Neuron (in vitro differentiated cells): ENCODE measurements at regions not wholly inside any gene's neighbourhood (a gene's known extent, or its start where the extent isn't known, plus 50 kb on each side); places are given as distances from the start of the nearest gene placed in this dataset.

Experiments used
- H2AFZ ChIP-seq: one replicate; pipeline ENCODE4 v1.6.1; 2013; ENCODE audit warnings: low read depth, mild to moderate bottlenecking, inconsistent platforms, low read length, moderate library complexity
- H3K27me3 ChIP-seq: one replicate; pipeline ENCODE4 v1.6.1; 2013; ENCODE audit warnings: low read length; ENCODE audit not compliant: insufficient read depth
- H3K36me3 ChIP-seq: one replicate; pipeline ENCODE4 v1.6.1; 2013; ENCODE audit warnings: low read length; ENCODE audit not compliant: insufficient read depth
- H3K4me1 ChIP-seq: one replicate; pipeline ENCODE4 v1.6.1; 2013; ENCODE audit warnings: low read length; ENCODE audit not compliant: insufficient read depth
- H3K4me3 ChIP-seq: 2 replicates; pipeline ENCODE4 v1.5.1; 2013; ENCODE audit warnings: mild to moderate bottlenecking, low read length, moderate library complexity
- H3K9me3 ChIP-seq: one replicate; pipeline ENCODE4 v1.6.1; 2013; ENCODE audit warnings: low read length

DNA sequence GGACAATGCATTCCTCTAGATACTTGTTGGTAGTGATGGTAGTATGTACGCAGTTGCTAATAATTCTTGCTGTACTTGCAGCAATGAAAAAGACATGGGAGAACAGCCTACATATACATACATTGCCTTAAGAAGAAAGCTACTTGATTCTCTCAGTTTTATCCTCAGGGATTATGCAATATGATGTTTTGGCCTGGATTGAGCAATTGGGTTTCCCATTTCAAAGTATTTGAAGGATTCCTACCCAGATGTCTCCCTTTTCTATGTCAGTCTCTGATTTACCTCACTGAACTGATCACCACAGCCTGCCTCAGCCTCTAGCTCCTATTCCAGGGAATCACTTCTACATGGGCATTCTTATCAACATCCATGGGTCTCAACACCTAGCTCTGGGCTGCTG, 210.1 kb upstream of the CDH10 start:
- Histone ChIP-seq H3K4me3 (no peak overlapping the region), H3K9me3 (no peaks in the 10 kb centered on the region), H3K4me1 (peaks cover 17% of the 10 kb centered on the region), H2AFZ (no peak overlapping the region), H3K36me3 (no peaks in the 10 kb centered on the region), H3K27me3 (no peaks in the 10 kb centered on the region)

GRCh38 chr5:24854350-24854749, 209.6 kb upstream of the CDH10 start:
- no peaks in the 10 kb centered on the region for H3K9me3 ChIP-seq

DNA sequence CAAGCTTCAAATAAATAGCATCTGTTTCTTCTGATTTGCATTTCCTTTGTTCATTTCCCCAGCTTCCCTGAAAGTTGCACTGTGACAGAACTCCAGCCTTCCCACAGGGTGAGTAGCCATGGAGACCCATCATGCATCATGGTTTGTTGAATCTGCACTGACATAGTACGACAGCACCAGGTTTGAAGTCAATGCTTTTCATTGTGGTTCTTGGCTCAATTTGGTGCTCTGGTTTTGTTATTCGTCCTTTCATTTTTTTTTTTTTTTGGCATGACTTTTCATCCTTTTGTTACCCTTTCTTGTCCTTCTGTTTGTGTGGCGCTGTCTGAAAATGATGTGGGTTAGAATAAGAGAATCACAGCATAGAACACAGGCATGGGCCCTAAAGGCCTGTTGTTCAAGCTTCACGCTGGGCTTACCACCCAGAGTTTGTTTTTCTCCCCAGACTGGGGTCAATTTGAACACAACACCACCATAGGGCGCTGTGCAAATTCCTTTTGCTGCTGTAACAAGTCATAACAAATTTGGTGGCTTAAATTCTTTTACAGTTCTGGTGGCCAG, 206.2 kb upstream of the CDH10 start:
- no peaks in the 10 kb centered on the region for H3K9me3 ChIP-seq
- no peaks in the 10 kb centered on the region for H3K27me3 ChIP-seq
- no peaks in the 10 kb centered on the region for H3K36me3 ChIP-seq

More at GRCh38 chr5:24854350-24854749, 209.6 kb upstream of the CDH10 start:
- Histone ChIP-seq H3K27me3 (no peaks in the 10 kb centered on the region), H3K4me3 (no peak overlapping the region), H3K36me3 (no peaks in the 10 kb centered on the region), H3K4me1 (peaks cover 17% of the 10 kb centered on the region), H2AFZ (no peak overlapping the region)

GRCh38 chr5:24849210-24849609, 204.4 kb upstream of the CDH10 start:
- Histone ChIP-seq H3K9me3 (no peaks in the 10 kb centered on the region), H3K4me1 (peaks cover 19% of the 10 kb centered on the region), H2AFZ (no peak overlapping the region), H3K36me3 (no peaks in the 10 kb centered on the region), H3K4me3 (no peak overlapping the region), H3K27me3 (no peaks in the 10 kb centered on the region)

More for the DNA sequence above, 206.2 kb upstream of the CDH10 start:
- H3K4me3 ChIP-seq = no peak overlapping the region
- peaks cover 19% of the 10 kb centered on the region for H3K4me1 ChIP-seq
- peak overlapping the region; percentile 31 for H2AFZ ChIP-seq

DNA sequence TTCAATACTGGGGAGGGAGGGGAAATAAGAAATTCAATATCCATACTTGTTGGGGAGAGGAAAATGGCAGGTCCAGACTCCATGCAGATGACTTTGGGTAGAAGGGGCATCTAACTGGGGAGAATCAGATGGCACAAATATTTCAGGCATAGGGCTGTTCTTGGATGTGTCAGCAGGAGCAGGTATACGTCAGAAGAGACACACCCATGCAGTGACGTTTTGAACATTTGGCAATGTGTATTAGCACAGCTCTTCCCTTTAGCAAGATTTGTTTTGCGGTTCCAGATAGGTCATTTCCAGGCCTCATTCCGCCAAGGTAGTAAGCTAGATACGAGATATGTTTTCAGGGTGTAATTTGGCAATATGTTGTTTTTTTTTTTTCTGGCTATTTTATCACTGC, 187.2 kb upstream of the CDH10 start:
- no peak overlapping the region for H3K4me3 ChIP-seq
- H3K9me3 ChIP-seq = no peaks in the 10 kb centered on the region
- H3K27me3 ChIP-seq = no peaks in the 10 kb centered on the region
- no peaks in the 10 kb centered on the region for H3K36me3 ChIP-seq
- no peak overlapping the region for H2AFZ ChIP-seq
- H3K4me1 ChIP-seq = peaks cover 4% of the 10 kb centered on the region

GRCh38 chr5:24823625-24824024, 178.8 kb upstream of the CDH10 start:
- Histone ChIP-seq H3K9me3 (no peaks in the 10 kb centered on the region), H3K4me1 (no peaks in the 10 kb centered on the region), H3K27me3 (no peaks in the 10 kb centered on the region), H3K36me3 (no peaks in the 10 kb centered on the region), H2AFZ (no peak overlapping the region), H3K4me3 (no peak overlapping the region)

DNA sequence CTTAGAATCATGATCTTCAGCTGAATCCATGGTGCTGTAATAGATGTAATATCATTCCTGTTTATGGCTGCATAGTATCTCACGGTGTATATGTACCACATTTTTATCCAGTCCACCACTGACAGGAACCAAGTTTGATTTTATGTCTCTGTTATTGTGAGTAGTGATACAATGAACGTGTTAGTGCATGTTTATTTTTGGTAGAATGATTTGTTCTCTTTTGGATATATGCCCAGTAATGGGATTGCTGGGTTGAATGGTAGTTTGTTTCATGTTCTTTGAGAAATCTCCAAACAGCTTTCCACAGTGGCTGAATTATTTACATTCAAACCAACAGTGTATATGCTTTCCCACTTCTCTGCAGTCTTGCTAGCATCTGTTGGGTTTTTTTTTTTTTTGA, 175.1 kb upstream of the CDH10 start:
- Histone ChIP-seq H2AFZ (no peak overlapping the region), H3K36me3 (no peaks in the 10 kb centered on the region)

DNA sequence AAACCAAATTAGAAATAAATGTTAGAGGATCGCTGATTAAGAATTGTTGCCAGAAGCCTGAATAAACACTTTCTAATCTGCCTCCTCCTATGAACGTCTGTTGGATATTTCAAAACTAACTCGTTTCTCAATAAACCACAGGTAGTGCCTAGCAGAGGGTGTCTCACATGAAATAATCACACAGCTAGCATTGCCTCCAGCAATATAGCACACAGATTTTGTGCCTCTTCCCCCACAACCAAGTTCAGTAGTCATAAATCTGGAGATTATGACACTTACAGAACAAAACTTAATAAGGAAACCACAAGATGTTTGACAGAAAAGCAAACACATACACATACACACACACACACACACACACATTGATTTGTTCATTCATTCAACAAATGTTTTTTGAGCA, 173.2 kb upstream of the CDH10 start:
- H3K27me3 ChIP-seq = no peaks in the 10 kb centered on the region
- no peaks in the 10 kb centered on the region for H3K36me3 ChIP-seq
- no peak overlapping the region for H3K4me3 ChIP-seq
- no peaks in the 10 kb centered on the region for H3K4me1 ChIP-seq
- H2AFZ ChIP-seq = no peak overlapping the region
- no peaks in the 10 kb centered on the region for H3K9me3 ChIP-seq

More for the DNA sequence above, 175.1 kb upstream of the CDH10 start:
- H3K9me3 ChIP-seq = no peaks in the 10 kb centered on the region
- no peaks in the 10 kb centered on the region for H3K27me3 ChIP-seq
- no peak overlapping the region for H3K4me3 ChIP-seq
- H3K4me1 ChIP-seq = no peaks in the 10 kb centered on the region

DNA sequence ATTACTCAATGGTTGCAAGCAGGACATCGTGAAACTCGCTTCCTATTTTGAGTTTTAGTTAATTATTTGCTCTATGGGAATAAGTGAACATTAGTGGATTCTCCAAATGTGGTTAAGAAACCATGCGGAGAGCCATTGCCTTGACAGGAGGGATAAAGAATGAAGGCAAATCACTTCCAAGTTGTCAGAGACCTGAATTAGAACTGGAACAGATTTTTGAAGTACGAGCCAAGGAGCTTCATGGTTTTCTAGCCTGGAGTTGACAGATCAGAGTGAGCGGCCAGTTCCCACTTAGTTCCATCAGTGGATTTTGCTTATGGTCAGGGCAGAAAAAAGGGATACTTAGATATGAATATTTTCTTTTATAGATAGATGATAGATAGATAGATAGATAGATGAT, 171.4 kb upstream of the CDH10 start:
- Histone ChIP-seq H2AFZ (no peak overlapping the region), H3K36me3 (no peaks in the 10 kb centered on the region), H3K4me1 (no peaks in the 10 kb centered on the region), H3K4me3 (no peak overlapping the region), H3K9me3 (no peaks in the 10 kb centered on the region), H3K27me3 (no peaks in the 10 kb centered on the region)

GRCh38 chr5:24805230-24805629, 160.5 kb upstream of the CDH10 start:
- Histone ChIP-seq H3K9me3 (no peaks in the 10 kb centered on the region), H3K4me3 (no peak overlapping the region), H3K4me1 (peaks cover 5% of the 10 kb centered on the region), H3K36me3 (no peaks in the 10 kb centered on the region), H3K27me3 (no peaks in the 10 kb centered on the region), H2AFZ (no peak overlapping the region)

GRCh38 chr5:24804221-24804681, 159.5 kb upstream of the CDH10 start:
- H3K9me3 ChIP-seq = no peaks in the 10 kb centered on the region
- H3K27me3 ChIP-seq = no peaks in the 10 kb centered on the region
- H3K36me3 ChIP-seq = no peaks in the 10 kb centered on the region
- H3K4me3 ChIP-seq = no peak overlapping the region
- no peak overlapping the region for H2AFZ ChIP-seq
- H3K4me1 ChIP-seq = peaks cover 5% of the 10 kb centered on the region

- Histone ChIP-seq H3K9me3 (no peaks in the 10 kb centered on the region), H2AFZ (no peak overlapping the region), H3K4me3 (no peak overlapping the region), H3K27me3 (no peaks in the 10 kb centered on the region), H3K36me3 (no peaks in the 10 kb centered on the region), H3K4me1 (no peaks in the 10 kb centered on the region)
Measured at GRCh38 chr5:24791326-24791725, 146.5 kb upstream of the CDH10 start.

- no peaks in the 10 kb centered on the region for H3K27me3 ChIP-seq
- no peak overlapping the region for H3K4me3 ChIP-seq
- H3K36me3 ChIP-seq = no peaks in the 10 kb centered on the region
- no peaks in the 10 kb centered on the region for H3K9me3 ChIP-seq
- peak overlapping the region; percentile 32 for H2AFZ ChIP-seq
- peaks cover 4% of the 10 kb centered on the region for H3K4me1 ChIP-seq
Measured at GRCh38 chr5:24789611-24790351, 145.0 kb upstream of the CDH10 start.
